Panc1 (cell line): ENCODE measurements at regions not wholly inside any gene's neighbourhood (a gene's known extent, or its start where the extent isn't known, plus 50 kb on each side); places are given as distances from the start of the nearest gene placed in this dataset.

Experiments used
- CTCF ChIP-seq: fragments of 450-650 bp; IDR thresholded peaks from 2 replicates; pipeline ENCODE4 v1.5.1; 2017; ENCODE audit warnings: mild to moderate bottlenecking
- POLR2AphosphoS5 ChIP-seq: IDR thresholded peaks from 2 replicates; pipeline ENCODE4 v1.6.1; 2012; ENCODE audit warnings: mild to moderate bottlenecking, low read depth, low read length, moderate library complexity
- REST ChIP-seq, 2 experiments: IDR thresholded peaks; 2 replicates each; pipeline ENCODE4 v1.6.1; 2011 to 2012; ENCODE audit warnings: low read depth in 2 of 2, control low read depth in 1 of 2, low read length in 1 of 2, mild to moderate bottlenecking in 1 of 2, moderate library complexity in 1 of 2; ENCODE audit not compliant: insufficient read depth in 1 of 2
- SIN3A ChIP-seq: IDR thresholded peaks from 2 replicates; pipeline ENCODE4 v1.6.1; 2012; ENCODE audit warnings: low read depth, mild to moderate bottlenecking, low read length, moderate library complexity, borderline replicate concordance; ENCODE audit not compliant: insufficient read depth
- TCF7L2 ChIP-seq: IDR thresholded peaks from 2 replicates; pipeline ENCODE4 v1.6.1; 2011; ENCODE audit warnings: mild to moderate bottlenecking, low read depth, low read length, inconsistent platforms

GRCh38 chr13:54934121-54934520, 1905.5 kb downstream of the OLFM4 start:
- TF ChIP-seq CTCF (no peak), REST (IDR thresholded peaks at IDR 0.05; ENCODE audit: insufficient read depth in 1 of 2, low read depth in 2 of 2, low read length in 1 of 2) (no peak), POLR2AphosphoS5 (no peak), SIN3A (no peak), TCF7L2 (no peak)
